ENCODE measurements at regions not wholly inside any gene's neighbourhood (a gene's known extent, or its start where the extent isn't known, plus 50 kb on each side); places are given as distances from the start of the nearest gene placed in this dataset.

- no peak for DNase-seq (ENCODE audit: low read depth)
- TF ChIP-seq CTCF (IDR thresholded peaks at IDR 0.05; ENCODE audit: low read depth, low read length, missing control alignments): no peak
- H3K4me3 ChIP-seq (ENCODE audit: low read depth, low read length): no peak overlapping the region
- in situ Hi-C loops (cut with HindIII; ENCODE audit: low sequenced_read_pairs): no loop called here
These were observed 845.4 kb upstream of the CXADR start for GRCh38 chr21:16667395-16667794.

GRCh38 chr21:16674949-16675348, 837.9 kb upstream of the CXADR start:
- H3K4me3 ChIP-seq (ENCODE audit: low read depth, low read length): no peak overlapping the region
- in situ Hi-C loops (cut with HindIII; ENCODE audit: low sequenced_read_pairs): no loop called here
- DNase-seq (ENCODE audit: low read depth): no peak
- TF ChIP-seq CTCF (IDR thresholded peaks at IDR 0.05; ENCODE audit: low read depth, low read length, missing control alignments): no peak

GRCh38 chr21:16676391-16676790, 836.5 kb upstream of the CXADR start:
- in situ Hi-C loops (cut with HindIII; ENCODE audit: low sequenced_read_pairs): no loop called here
- TF ChIP-seq CTCF (IDR thresholded peaks at IDR 0.05; ENCODE audit: low read depth, low read length, missing control alignments): no peak
- no peak overlapping the region for H3K4me3 ChIP-seq (ENCODE audit: low read depth, low read length)
- DNase-seq (ENCODE audit: low read depth): no peak

GRCh38 chr21:16678429-16679160, 834.2 kb upstream of the CXADR start:
- TF ChIP-seq CTCF (IDR thresholded peaks at IDR 0.05; ENCODE audit: low read depth, low read length, missing control alignments): no peak
- in situ Hi-C loops (cut with HindIII; ENCODE audit: low sequenced_read_pairs): no loop called here
- H3K4me3 ChIP-seq (ENCODE audit: low read depth, low read length): no peak overlapping the region
- no peak for DNase-seq (ENCODE audit: low read depth)

- no peak overlapping the region for H3K4me3 ChIP-seq (ENCODE audit: low read depth, low read length)
- no peak for TF ChIP-seq CTCF (IDR thresholded peaks at IDR 0.05; ENCODE audit: low read depth, low read length, missing control alignments)
- in situ Hi-C loops (cut with HindIII; ENCODE audit: low sequenced_read_pairs): no loop called here
- no peak for DNase-seq (ENCODE audit: low read depth)
These were observed 817.8 kb upstream of the CXADR start for GRCh38 chr21:16695074-16695473.

GRCh38 chr21:16707274-16707673, 805.6 kb upstream of the CXADR start:
- DNase-seq (ENCODE audit: low read depth): no peak
- H3K4me3 ChIP-seq (ENCODE audit: low read depth, low read length): no peak overlapping the region
- in situ Hi-C loops (cut with HindIII; ENCODE audit: low sequenced_read_pairs): no loop called here
- TF ChIP-seq CTCF (IDR thresholded peaks at IDR 0.05; ENCODE audit: low read depth, low read length, missing control alignments): no peak

All from astrocyte of the cerebellum (primary cell).